Gastroesophageal sphincter (tissue), 3 donors: ENCODE measurements at regions not wholly inside any gene's neighbourhood (a gene's known extent, or its start where the extent isn't known, plus 50 kb on each side); places are given as distances from the start of the nearest gene placed in this dataset.

ENCODE experiments used
- CTCF ChIP-seq, 4 experiments: fragments of 200-600 bp in 2 of 4; fragments of 450-650 bp in 2 of 4; sonication (generic) in 1 of 4; IDR thresholded peaks; one replicate each; pipeline ENCODE4 v1.5.1; 2017 to 2019; ENCODE audit warnings: antibody characterized with exemption in 4 of 4, mild to moderate bottlenecking in 2 of 4, moderate library complexity in 2 of 4
- EP300 ChIP-seq: sonication (generic); formaldehyde crosslinking; IDR thresholded peaks from one replicate; pipeline ENCODE4 v1.6.1; 2017; ENCODE audit warnings: antibody characterized with exemption, mild to moderate bottlenecking
- POLR2A ChIP-seq, 2 donors: fragments of 450-650 bp; IDR thresholded peaks; one replicate each; pipeline ENCODE4 v1.6.1; 2017; ENCODE audit warnings: antibody characterized with exemption in 2 of 2, mild to moderate bottlenecking in 2 of 2, moderate library complexity in 1 of 2
- POLR2AphosphoS5 ChIP-seq: sonication (generic); formaldehyde crosslinking; IDR thresholded peaks from one replicate; pipeline ENCODE4 v1.6.1; 2017; ENCODE audit warnings: antibody characterized with exemption

- TF ChIP-seq CTCF (IDR thresholded peaks at IDR 0.05) (no peak), EP300 (no peak), POLR2A (IDR thresholded peaks at IDR 0.05) (no peak), POLR2AphosphoS5 (no peak)
These were observed 262.7 kb downstream of the DRD1 start for GRCh38 chr5:175181331-175181730.
